ENCODE measurements at regions not wholly inside any gene's neighbourhood (a gene's known extent, or its start where the extent isn't known, plus 50 kb on each side); places are given as distances from the start of the nearest gene placed in this dataset.
"Not testable (repeated sequence)": the region's sequence is repeated elsewhere in the genome, so short reads cannot be mapped to it uniquely, and the experiment has no call there.

DNA sequence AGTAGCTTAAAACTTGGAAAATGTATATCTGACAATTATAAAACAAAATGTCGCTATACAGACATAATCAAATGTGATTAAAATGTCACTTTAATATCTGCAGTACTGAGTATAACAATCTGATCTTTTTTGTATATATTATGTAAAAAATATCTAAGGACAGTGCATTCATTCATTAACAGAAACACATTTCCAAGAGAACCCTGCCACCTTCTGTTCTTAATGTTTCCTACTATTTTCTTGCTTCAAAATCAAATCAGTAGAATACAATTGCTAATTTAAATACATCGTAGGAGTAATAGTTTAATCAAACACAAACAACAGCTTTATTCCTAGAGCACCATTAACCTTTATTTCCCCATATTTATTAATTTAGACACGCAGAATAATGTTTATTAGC lies 142.6 kb upstream of the ST8SIA4 start:
- DNase-seq (ENCODE audit: extremely low read depth in 1 of 11, low read depth in 9 of 11, low spot score in 4 of 11): no peak

DNA sequence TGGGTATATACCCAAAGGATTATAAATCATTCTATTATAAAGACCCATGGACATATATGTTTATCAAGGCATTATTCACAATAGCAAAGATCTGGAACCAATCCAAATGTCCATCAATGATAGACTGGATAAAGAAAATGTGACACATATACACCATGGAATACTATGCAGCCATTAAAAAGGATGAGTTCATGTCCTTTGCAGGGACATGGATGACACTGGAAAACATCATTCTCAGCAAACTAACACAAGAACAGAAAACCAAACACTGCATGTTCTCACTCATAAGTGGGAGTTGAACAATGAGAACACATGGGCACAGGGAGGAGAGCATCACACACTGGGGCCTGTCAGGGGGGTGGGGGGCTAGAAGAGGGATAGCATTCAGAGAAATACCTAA lies 136.9 kb upstream of the ST8SIA4 start:
- DNase-seq (ENCODE audit: extremely low read depth in 1 of 11, low read depth in 9 of 11, low spot score in 4 of 11): not testable (repeated sequence)

DNA sequence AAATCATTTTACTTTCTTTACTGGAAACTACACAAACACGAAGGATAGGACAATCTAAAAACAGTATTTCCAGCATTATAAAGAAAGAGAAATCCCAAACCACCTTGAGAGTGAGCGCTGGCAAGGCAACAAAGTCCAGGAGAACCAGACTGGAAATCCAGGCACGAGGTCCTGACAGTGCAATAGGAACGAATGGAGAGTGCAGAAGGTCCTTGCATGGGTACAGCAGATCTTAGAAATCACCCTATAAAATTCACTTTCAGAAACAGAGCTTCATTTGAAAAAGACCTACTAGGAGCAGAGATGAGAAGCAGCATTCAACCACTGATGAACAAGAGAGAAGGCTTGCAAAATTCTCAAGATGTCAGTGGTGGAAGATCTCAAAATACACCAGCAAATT lies 133.7 kb upstream of the ST8SIA4 start:
- no peak for DNase-seq (ENCODE audit: extremely low read depth in 1 of 11, low read depth in 9 of 11, low spot score in 4 of 11)

DNA sequence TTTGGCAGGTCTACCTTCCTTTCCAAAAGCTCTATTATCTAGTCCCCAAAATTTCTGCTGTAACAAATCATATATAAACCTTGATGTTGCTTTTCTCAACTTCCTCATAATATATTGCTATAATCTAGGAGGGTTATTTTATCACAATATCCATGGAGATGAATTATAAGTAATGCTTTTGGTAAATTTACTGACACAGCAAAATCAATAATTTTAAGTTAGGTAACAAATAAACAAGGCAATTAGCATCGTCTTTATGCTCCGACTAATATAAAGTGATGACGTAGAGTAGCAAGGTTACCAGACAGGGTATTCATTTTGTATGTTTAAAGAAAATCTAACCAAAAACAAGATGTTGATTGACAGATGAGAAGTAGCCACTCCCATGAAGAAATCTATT lies 132.3 kb upstream of the ST8SIA4 start:
- no peak for DNase-seq (ENCODE audit: extremely low read depth in 1 of 11, low read depth in 9 of 11, low spot score in 4 of 11)

DNA sequence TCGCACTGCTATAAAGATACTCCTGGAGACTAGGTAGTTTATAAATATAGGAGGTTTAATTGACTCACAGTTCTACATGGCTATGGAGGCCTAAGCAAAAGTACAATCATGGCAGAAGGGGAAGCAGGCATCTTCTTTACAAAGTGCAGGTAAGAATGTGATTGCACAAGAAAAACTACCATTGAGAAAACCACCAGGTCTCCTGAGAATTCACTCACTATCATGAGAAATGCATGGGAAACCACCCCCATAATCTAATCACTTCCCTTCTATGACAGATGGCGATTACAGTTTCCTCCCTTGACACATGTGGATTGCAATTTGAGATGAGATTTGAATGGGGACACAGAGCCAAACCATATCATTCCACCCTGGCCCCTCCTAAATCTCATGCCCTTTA lies 121.2 kb upstream of the ST8SIA4 start:
- DNase-seq (ENCODE audit: extremely low read depth in 1 of 11, low read depth in 9 of 11, low spot score in 4 of 11): no peak

DNA sequence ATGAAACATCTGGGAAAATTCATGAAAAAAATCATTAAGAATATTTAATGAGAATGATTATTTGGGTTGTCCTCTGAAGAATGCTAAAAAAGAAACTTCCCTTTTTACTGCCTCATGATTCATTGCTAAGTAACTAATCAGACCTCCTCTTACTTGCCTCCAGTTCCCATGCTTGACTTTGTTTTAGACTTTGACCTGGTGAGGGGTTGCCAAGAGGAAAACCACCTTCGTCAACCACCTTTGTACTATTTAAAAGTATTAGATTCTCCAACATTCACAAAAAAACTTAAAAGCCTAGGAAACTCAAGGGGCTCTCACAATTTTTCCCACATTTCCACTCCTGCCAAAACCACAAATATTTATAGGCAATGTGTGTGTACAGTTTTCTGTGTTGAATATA lies 115.2 kb upstream of the ST8SIA4 start:
- DNase-seq (ENCODE audit: extremely low read depth in 1 of 11, low read depth in 9 of 11, low spot score in 4 of 11): no peak

DNA sequence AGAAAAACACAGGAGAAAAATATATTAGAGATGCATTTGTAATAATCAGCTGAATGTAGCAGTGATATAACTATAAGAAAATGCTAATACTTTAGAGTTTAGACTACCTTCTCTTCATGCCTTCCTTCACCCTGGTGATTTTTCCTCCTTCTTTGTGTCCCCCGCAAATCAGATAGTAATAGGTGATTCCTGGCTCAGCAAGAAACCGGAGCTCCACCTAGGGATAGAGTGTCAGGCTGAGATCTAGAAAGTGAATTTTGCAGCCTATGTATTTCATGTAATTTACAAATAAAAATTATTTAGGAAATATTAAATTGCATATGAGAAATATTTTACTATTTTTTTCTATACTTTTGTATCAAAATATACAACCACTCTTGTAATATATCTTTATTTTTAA lies 109.8 kb upstream of the ST8SIA4 start:
- DNase-seq (ENCODE audit: extremely low read depth in 1 of 11, low read depth in 9 of 11, low spot score in 4 of 11): no peak

DNA sequence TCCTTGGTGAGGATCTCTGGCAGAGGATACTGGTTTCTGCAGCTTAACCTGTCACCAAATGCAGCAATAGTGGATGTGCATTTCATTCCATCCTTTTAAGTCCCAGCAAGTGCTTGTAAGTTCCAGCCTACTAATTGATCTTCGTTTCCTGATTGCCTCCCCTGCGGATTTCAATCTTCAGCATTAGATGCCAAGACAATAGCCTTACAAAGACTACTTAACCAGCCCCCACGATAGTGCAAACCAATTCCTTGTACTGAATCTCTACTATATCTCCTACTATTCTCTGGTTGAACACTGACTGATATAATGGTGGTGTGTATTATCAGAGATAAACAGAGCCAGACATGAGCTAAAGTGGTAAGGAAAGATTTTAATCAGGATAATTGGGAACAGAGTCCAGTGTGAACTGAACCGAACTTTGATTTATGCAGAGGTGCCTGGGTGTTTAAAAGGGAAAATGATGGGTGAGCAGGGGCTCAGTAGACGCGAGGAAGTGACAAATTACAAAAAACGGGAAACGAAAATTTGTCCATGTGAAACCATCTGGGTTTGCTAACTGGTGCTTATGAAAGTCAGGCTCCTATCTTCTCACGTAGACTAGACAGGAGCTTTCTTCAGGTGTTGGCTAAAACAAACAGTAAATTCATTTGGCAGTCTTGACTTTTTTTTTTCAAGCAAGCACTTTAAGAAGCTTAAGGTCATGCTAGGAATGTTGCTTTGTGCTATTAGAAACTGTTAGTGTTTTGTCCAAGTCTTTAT lies 106.9 kb upstream of the ST8SIA4 start:
- no peak for DNase-seq (ENCODE audit: extremely low read depth in 1 of 11, low read depth in 9 of 11, low spot score in 4 of 11)

DNA sequence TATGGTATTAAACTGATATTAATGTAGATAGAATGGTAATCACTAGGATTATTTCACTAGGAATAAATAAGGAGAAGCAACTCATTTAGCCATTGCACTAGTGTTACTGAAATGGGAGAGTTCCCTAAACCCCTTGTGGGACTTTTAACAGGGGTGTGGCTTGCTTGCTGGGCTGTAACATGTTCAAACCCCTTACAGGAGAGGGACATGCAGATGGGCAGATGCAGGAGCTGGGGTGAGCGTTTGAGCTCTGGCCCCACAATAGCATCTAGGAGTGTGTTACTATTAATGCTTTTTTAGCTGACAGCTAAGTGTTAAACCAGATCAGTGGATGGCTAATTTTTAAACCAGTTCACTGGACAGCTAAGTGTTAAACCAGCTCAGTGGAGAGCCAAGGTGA lies 89.3 kb upstream of the ST8SIA4 start:
- no peak for DNase-seq (ENCODE audit: extremely low read depth in 1 of 11, low read depth in 9 of 11, low spot score in 4 of 11)

DNA sequence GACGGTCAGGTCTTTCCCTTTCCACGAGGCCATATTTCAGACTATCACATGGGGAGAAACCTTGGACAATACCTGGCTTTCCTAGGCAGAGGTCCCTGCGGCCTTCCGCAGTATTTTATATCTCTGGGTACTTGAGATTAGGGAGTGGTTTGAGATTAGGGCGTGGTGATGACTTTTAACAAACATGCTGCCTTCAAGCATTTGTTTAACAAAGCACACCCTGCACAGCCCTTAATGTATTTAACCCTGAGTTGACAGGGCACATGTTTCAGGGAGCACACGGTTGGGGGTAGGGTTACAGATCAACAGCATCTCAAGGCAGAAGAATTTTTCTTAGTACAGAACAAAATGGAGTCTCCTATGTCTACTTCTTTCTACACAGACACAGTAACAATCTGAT lies 80.5 kb upstream of the ST8SIA4 start:
- DNase-seq (ENCODE audit: extremely low read depth in 1 of 11, low read depth in 9 of 11, low spot score in 4 of 11): not testable (repeated sequence)

DNA sequence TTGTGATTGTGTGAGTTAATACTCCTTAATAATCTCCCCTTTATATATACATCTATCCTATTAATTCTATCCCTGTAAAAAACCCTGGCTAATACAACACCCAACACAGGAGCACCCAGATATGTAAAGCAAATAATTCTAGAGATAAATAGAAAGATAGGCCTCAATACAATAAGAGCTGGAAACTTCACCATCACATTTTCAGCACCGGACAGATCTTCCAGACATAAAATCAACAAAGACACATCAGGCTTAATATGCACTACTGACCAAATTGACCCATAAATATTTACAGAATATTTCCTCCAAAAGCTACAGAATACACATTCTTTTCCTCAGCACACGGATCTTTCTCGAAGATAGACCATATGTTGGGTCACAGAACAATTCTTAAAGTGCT lies 71.0 kb upstream of the ST8SIA4 start:
- no peak for DNase-seq (ENCODE audit: extremely low read depth in 1 of 11, low read depth in 9 of 11, low spot score in 4 of 11)

DNA sequence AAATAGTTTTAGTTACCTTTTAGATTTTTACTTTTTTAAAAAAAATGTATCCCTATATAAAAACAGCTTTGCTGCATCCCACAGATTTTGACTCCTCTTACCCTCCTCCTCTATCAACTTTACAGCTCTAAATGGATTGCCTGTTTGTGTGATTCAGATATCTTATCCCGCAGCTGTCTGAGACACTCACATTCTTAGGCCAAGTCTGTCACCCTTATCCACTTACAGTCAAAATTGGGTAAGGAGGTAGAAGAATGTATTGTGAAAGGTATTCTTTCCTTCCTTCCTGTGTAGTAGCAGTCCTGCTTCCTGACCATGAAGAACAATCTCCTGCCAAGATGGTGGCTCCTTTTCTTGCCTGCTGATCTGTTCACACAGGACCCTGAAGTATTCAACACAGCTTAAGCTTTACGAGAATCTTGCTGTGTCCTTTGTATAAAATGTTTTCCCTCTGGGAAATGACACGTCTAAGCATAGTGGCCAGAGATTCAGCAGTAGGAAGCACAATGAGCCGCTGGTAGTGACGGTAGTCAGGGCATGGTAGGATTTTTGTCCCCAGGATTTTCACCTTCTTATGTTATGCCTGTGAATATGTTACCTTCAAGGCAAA lies 67.7 kb upstream of the ST8SIA4 start:
- DNase-seq (ENCODE audit: extremely low read depth in 1 of 11, low read depth in 9 of 11, low spot score in 4 of 11): no peak

DNA sequence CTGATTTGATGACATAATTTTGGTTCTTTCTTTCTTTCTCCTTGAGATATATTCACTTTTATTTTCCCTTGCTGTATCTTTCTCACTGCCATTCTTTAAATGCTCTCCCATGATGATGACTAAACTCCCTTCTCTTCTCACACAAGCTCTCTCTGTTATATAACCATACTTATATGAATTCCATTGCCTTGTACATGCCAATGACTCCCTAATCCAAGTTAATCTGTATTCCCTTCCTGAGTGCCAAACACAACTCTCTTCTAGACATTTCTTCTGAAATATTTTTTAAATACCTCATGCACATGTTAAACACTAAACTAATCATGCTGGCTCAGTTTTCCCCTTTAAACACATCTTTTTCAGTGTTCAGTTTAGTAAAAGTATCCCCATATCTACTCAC lies 62.2 kb upstream of the ST8SIA4 start:
- no peak for DNase-seq (ENCODE audit: extremely low read depth in 1 of 11, low read depth in 9 of 11, low spot score in 4 of 11)

All from renal cortex interstitium (tissue), 11 donors.